Neural cell (in vitro differentiated cells): ENCODE measurements at regions not wholly inside any gene's neighbourhood (a gene's known extent, or its start where the extent isn't known, plus 50 kb on each side); places are given as distances from the start of the nearest gene placed in this dataset.

Experiments used
- H2AFZ ChIP-seq: fragments of 200-600, 300-800 bp; sonication (generic), shearing (Covaris generic); 2 replicates; pipeline ENCODE4 v1.6.0; 2014; ENCODE audit warnings: low read depth, mild to moderate bottlenecking, antibody characterized with exemption, low read length, moderate library complexity
- H3F3A ChIP-seq: fragments of 200-600 bp; shearing (Covaris generic); 2 replicates; pipeline ENCODE4 v1.6.1; 2016; ENCODE audit warnings: mild to moderate bottlenecking, moderate library complexity, mixed read lengths, antibody characterized with exemption, low read length; ENCODE audit not compliant: insufficient read depth, poor library complexity, severe bottlenecking
- H3K27ac ChIP-seq: fragments of 200-600, 300-800 bp; sonication (generic), shearing (Covaris generic); 2 replicates; pipeline ENCODE4 v1.5.1; 2014; ENCODE audit warnings: mild to moderate bottlenecking, low read length, moderate library complexity
- H3K27me3 ChIP-seq: fragments of 300-800, 200-600 bp; sonication (generic), shearing (Covaris generic); 2 replicates; pipeline ENCODE4 v1.6.0; 2014; ENCODE audit warnings: mild to moderate bottlenecking, low read depth, low read length, moderate library complexity; ENCODE audit not compliant: insufficient read depth
- H3K36me3 ChIP-seq: fragments of 300-800, 200-600 bp; sonication (generic), shearing (Covaris generic); 2 replicates; pipeline ENCODE4 v1.5.1; 2014; ENCODE audit warnings: mild to moderate bottlenecking, antibody characterized with exemption, low read length, moderate library complexity; ENCODE audit not compliant: insufficient read depth
- H3K4me2 ChIP-seq: fragments of 300-800, 200-600 bp; sonication (generic), shearing (Covaris generic); 2 replicates; pipeline ENCODE4 v1.6.0; 2014; ENCODE audit warnings: mild to moderate bottlenecking, low read length
- H3K4me3 ChIP-seq: fragments of 300-800, 200-600 bp; sonication (generic), shearing (Covaris generic); 2 replicates; pipeline ENCODE4 v1.5.1; 2014; ENCODE audit warnings: mild to moderate bottlenecking, low read length, moderate library complexity
- H3K79me2 ChIP-seq: fragments of 200-600 bp; shearing (Covaris generic); replicated peaks from 2 replicates; pipeline ENCODE4 v1.6.0; 2014; ENCODE audit warnings: mild to moderate bottlenecking, low read length, moderate library complexity; ENCODE audit not compliant: insufficient read depth
- H3K9ac ChIP-seq: fragments of 300-800, 200-600 bp; sonication (generic), shearing (Covaris generic); 2 replicates; pipeline ENCODE4 v1.6.1; 2016; ENCODE audit warnings: mild to moderate bottlenecking, low read length, mixed read lengths
- H3K9me2 ChIP-seq: fragments of 200-600 bp; shearing (Covaris generic); 2 replicates; pipeline ENCODE4 v1.6.1; 2016; ENCODE audit warnings: mild to moderate bottlenecking, low read length, mixed read lengths; ENCODE audit not compliant: insufficient read depth
- H3K9me3 ChIP-seq: fragments of 200-600, 300-800 bp; sonication (generic), shearing (Covaris generic); 2 replicates; pipeline ENCODE4 v1.6.1; 2016; ENCODE audit warnings: mild to moderate bottlenecking, mixed run types, low read length, moderate library complexity, mixed read lengths
- H4K20me1 ChIP-seq: fragments of 200-600 bp; shearing (Covaris generic); 2 replicates; pipeline ENCODE4 v1.6.1; 2016; ENCODE audit warnings: mild to moderate bottlenecking, mixed run types; ENCODE audit not compliant: insufficient read depth
- EP300 ChIP-seq: fragments of 450-650 bp; conservative IDR thresholded peaks from 2 replicates; pipeline ENCODE4 v1.6.1; 2014; ENCODE audit warnings: antibody characterized with exemption, mild to moderate bottlenecking, moderate library complexity; ENCODE audit not compliant: poor library complexity, severe bottlenecking
- EZH2 ChIP-seq: fragments of 200-600, 300-800 bp; shearing (Covaris generic), sonication (generic); IDR thresholded peaks from 2 replicates; pipeline ENCODE4 v1.6.1; 2014; ENCODE audit warnings: antibody characterized with exemption, low read length, borderline replicate concordance, mild to moderate bottlenecking; ENCODE audit not compliant: insufficient read depth, poor library complexity, severe bottlenecking
- MXI1 ChIP-seq: fragments of 450-650 bp; conservative IDR thresholded peaks from 2 replicates; pipeline ENCODE4 v1.6.1; 2014; ENCODE audit warnings: antibody characterized with exemption, mild to moderate bottlenecking; ENCODE audit not compliant: poor library complexity, severe bottlenecking
- POLR2AphosphoS5 ChIP-seq: IDR thresholded peaks from 2 replicates; pipeline ENCODE4 v1.6.1; 2012
- RAD21 ChIP-seq: fragments of 450-650 bp; conservative IDR thresholded peaks from 2 replicates; pipeline ENCODE4 v1.6.1; 2014; ENCODE audit warnings: antibody characterized with exemption, mild to moderate bottlenecking, moderate library complexity
- SMC3 ChIP-seq: fragments of 450-650 bp; conservative IDR thresholded peaks from 2 replicates; pipeline ENCODE4 v1.6.1; 2014; ENCODE audit warnings: antibody characterized with exemption, mild to moderate bottlenecking, moderate library complexity; ENCODE audit not compliant: poor library complexity
- TAF1 ChIP-seq: IDR thresholded peaks from 2 replicates; pipeline ENCODE4 v1.6.1; 2012; ENCODE audit warnings: low read depth
- TF ChIP-seq, protein P1 (sequence below): fragments of 450-650 bp; IDR thresholded peaks from 2 replicates; pipeline ENCODE4 v1.5.1; 2014; ENCODE audit warnings: antibody characterized with exemption, mild to moderate bottlenecking, moderate library complexity; ENCODE audit not compliant: poor library complexity, severe bottlenecking
- TF ChIP-seq, protein P2 (sequence below): IDR thresholded peaks from 2 replicates; pipeline ENCODE4 v1.6.1; 2012; ENCODE audit warnings: borderline replicate concordance

DNA sequence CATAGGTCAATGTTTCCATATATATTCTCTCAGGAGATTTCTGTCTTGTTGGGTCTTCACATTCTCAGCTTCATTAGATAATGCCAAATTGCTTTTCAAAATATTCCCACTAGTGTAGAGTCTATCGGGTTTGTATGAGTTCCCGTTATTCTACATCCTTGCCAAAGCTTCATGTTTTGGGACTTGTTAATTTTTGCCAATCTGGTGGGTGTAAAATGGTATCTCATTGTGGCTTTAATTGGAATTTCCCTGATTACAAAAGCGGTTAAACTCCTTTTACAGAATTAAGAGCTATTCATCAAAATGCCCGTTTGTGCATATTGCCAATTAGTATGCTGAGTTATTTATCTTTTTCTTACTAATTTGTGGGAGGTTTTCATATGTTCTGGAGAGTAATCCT is 708.4 kb upstream of the ADAMTS5 start:
- Histone ChIP-seq H3K79me2 (no peaks in the 10 kb centered on the region), H3K9me3 (no peaks in the 10 kb centered on the region), H3K4me3 (no peak overlapping the region), H3K27me3 (no peaks in the 10 kb centered on the region), H3K9ac (no peak overlapping the region), H3K4me2 (no peak overlapping the region), H4K20me1 (no peaks in the 10 kb centered on the region), H3K36me3 (no peaks in the 10 kb centered on the region), H2AFZ (no peak overlapping the region), H3K27ac (no peak overlapping the region), H3K9me2 (no peaks in the 10 kb centered on the region), H3F3A (no peaks in the 10 kb centered on the region)
- TF ChIP-seq, protein P1, sequence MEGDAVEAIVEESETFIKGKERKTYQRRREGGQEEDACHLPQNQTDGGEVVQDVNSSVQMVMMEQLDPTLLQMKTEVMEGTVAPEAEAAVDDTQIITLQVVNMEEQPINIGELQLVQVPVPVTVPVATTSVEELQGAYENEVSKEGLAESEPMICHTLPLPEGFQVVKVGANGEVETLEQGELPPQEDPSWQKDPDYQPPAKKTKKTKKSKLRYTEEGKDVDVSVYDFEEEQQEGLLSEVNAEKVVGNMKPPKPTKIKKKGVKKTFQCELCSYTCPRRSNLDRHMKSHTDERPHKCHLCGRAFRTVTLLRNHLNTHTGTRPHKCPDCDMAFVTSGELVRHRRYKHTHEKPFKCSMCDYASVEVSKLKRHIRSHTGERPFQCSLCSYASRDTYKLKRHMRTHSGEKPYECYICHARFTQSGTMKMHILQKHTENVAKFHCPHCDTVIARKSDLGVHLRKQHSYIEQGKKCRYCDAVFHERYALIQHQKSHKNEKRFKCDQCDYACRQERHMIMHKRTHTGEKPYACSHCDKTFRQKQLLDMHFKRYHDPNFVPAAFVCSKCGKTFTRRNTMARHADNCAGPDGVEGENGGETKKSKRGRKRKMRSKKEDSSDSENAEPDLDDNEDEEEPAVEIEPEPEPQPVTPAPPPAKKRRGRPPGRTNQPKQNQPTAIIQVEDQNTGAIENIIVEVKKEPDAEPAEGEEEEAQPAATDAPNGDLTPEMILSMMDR, result no peak
- TF ChIP-seq EP300, result no peak
- TF ChIP-seq SMC3, result no peak
- TF ChIP-seq POLR2AphosphoS5, result no peak
- TF ChIP-seq, protein P2, sequence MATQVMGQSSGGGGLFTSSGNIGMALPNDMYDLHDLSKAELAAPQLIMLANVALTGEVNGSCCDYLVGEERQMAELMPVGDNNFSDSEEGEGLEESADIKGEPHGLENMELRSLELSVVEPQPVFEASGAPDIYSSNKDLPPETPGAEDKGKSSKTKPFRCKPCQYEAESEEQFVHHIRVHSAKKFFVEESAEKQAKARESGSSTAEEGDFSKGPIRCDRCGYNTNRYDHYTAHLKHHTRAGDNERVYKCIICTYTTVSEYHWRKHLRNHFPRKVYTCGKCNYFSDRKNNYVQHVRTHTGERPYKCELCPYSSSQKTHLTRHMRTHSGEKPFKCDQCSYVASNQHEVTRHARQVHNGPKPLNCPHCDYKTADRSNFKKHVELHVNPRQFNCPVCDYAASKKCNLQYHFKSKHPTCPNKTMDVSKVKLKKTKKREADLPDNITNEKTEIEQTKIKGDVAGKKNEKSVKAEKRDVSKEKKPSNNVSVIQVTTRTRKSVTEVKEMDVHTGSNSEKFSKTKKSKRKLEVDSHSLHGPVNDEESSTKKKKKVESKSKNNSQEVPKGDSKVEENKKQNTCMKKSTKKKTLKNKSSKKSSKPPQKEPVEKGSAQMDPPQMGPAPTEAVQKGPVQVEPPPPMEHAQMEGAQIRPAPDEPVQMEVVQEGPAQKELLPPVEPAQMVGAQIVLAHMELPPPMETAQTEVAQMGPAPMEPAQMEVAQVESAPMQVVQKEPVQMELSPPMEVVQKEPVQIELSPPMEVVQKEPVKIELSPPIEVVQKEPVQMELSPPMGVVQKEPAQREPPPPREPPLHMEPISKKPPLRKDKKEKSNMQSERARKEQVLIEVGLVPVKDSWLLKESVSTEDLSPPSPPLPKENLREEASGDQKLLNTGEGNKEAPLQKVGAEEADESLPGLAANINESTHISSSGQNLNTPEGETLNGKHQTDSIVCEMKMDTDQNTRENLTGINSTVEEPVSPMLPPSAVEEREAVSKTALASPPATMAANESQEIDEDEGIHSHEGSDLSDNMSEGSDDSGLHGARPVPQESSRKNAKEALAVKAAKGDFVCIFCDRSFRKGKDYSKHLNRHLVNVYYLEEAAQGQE, result no peak
- no peak for TF ChIP-seq TAF1
- TF ChIP-seq RAD21, result no peak
- TF ChIP-seq EZH2, result no peak
- no peak for TF ChIP-seq MXI1

DNA sequence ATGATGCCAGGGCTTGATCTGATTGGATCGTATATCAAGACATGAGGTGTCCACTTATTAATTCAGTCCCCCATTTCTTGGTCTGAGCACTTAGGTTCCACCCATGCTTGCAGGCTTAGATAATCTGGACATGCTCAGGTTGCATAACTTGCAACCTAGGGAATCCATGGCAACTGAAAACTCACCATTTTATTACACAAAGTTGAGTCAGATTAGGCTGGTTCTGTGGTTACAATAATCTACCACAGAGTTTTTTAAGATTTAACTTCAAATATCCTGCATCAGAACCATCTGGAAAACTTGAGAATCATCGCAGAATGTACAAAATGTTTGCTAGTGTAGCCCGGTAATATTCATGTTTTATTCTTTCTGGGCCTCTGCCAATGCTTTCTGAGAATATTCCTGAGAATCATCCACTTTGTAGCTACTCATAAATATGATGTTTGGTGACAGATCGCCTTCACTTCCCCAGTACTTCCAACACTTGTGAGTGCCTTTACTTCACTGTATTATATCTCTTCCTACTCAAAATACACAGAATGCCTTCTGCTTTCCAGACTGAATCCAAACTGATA is 707.2 kb upstream of the ADAMTS5 start:
- no peak overlapping the region for H3K4me3 ChIP-seq
- H3K27me3 ChIP-seq, result no peaks in the 10 kb centered on the region
- H3K4me2 ChIP-seq, result no peak overlapping the region
- no peaks in the 10 kb centered on the region for H3K9me2 ChIP-seq
- H3K9me3 ChIP-seq, result no peaks in the 10 kb centered on the region
- no peak overlapping the region for H2AFZ ChIP-seq
- no peaks in the 10 kb centered on the region for H4K20me1 ChIP-seq
- H3K36me3 ChIP-seq, result no peaks in the 10 kb centered on the region
- H3K9ac ChIP-seq, result no peak overlapping the region
- no peaks in the 10 kb centered on the region for H3K79me2 ChIP-seq
- TF ChIP-seq, protein P1, result no peak
- no peaks in the 10 kb centered on the region for H3F3A ChIP-seq
- no peak overlapping the region for H3K27ac ChIP-seq
